ENCODE measurements at regions not wholly inside any gene's neighbourhood (a gene's known extent, or its start where the extent isn't known, plus 50 kb on each side); places are given as distances from the start of the nearest gene placed in this dataset.
"Not testable (repeated sequence)": the region's sequence is repeated elsewhere in the genome, so short reads cannot be mapped to it uniquely, and the experiment has no call there.

DNA sequence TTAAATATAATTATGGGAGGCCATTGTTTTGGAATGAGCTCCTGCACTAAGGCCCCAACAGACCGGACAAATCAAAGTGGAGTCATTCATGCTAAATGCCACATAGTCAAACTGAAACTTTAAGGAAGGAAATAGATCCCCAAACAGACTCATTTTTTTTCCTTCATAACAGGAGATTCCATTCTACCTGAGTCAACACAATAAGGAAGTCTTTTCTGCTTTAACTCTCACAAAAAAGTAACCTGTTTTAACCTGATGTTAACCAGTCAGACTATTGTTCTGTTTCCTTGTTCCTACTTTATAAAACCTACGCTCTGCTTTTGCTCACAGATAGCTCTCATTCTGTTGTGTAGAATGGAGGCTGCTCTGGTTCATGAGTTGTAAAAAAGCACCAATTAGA is 234.9 kb downstream of the YTHDC2 start:
- TF ChIP-seq, protein P1, sequence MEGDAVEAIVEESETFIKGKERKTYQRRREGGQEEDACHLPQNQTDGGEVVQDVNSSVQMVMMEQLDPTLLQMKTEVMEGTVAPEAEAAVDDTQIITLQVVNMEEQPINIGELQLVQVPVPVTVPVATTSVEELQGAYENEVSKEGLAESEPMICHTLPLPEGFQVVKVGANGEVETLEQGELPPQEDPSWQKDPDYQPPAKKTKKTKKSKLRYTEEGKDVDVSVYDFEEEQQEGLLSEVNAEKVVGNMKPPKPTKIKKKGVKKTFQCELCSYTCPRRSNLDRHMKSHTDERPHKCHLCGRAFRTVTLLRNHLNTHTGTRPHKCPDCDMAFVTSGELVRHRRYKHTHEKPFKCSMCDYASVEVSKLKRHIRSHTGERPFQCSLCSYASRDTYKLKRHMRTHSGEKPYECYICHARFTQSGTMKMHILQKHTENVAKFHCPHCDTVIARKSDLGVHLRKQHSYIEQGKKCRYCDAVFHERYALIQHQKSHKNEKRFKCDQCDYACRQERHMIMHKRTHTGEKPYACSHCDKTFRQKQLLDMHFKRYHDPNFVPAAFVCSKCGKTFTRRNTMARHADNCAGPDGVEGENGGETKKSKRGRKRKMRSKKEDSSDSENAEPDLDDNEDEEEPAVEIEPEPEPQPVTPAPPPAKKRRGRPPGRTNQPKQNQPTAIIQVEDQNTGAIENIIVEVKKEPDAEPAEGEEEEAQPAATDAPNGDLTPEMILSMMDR (IDR thresholded peaks at IDR 0.05; ENCODE audit: low read depth, low read length): no peak
- Histone ChIP-seq H3K27ac (no peak overlapping the region), H3K4me3 (no peak overlapping the region), H3K36me3 (no peaks in the 10 kb centered on the region), H3K27me3 (no peaks in the 10 kb centered on the region), H3K9me3 (ENCODE audit: low read depth) (no peaks in the 10 kb centered on the region), H3K4me1 (ENCODE audit: low read depth) (no peaks in the 10 kb centered on the region)
- DNase-seq (ENCODE audit: low read depth in 1 of 2, low spot score in 1 of 2): no peak

DNA sequence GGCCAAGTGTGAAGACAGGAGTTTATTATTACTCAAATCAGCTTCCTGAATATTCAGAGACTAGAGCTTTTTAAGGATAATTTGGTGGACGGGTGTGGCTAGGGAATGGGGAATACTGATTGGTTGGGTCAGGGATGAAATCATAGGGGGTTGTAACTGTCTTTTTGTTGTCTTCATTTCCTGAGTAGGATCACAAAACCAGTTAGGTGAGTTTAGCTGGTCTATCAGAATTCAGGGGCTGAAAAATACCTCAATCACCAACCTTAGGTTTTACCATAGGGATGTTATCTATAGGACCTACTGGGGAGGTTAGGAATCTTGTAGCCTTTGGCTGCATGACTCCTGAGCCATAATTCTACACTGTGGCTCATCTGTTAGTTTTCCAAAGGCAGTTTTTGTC is 235.8 kb downstream of the YTHDC2 start:
- Histone ChIP-seq H3K4me3 (no peak overlapping the region), H3K36me3 (no peaks in the 10 kb centered on the region), H3K9me3 (ENCODE audit: low read depth) (no peaks in the 10 kb centered on the region), H3K27me3 (no peaks in the 10 kb centered on the region), H3K4me1 (ENCODE audit: low read depth) (no peaks in the 10 kb centered on the region), H3K27ac (no peak overlapping the region)
- TF ChIP-seq, protein P1 (IDR thresholded peaks at IDR 0.05; ENCODE audit: low read depth, low read length): no peak
- DNase-seq (ENCODE audit: low read depth in 1 of 2, low spot score in 1 of 2): no peak

DNA sequence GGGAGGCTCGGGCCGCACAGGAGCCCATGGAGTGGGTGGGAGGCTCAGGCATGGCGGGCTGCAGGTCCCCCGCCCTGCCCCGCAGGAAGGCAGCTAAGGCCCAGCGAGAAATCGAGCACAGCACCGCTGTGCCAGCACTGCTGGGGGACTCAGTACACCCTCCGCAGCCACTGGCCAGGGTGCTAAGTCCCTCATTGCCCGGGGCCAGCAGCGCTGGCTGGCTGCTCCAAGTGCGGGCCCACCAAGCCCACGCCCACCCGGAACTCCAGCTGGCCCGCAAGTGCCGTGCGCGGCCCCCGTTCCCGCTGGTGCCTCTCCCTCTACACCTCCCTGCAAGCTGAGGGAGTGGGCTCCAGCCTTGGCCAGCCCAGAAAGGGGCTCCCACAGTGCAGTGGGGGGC is 239.7 kb downstream of the YTHDC2 start:
- not testable (repeated sequence) for H3K36me3 ChIP-seq; H3K4me1 ChIP-seq (ENCODE audit: low read depth); H3K27ac ChIP-seq; H3K27me3 ChIP-seq; DNase-seq (ENCODE audit: low read depth in 1 of 2, low spot score in 1 of 2); H3K9me3 ChIP-seq (ENCODE audit: low read depth); H3K4me3 ChIP-seq

DNA sequence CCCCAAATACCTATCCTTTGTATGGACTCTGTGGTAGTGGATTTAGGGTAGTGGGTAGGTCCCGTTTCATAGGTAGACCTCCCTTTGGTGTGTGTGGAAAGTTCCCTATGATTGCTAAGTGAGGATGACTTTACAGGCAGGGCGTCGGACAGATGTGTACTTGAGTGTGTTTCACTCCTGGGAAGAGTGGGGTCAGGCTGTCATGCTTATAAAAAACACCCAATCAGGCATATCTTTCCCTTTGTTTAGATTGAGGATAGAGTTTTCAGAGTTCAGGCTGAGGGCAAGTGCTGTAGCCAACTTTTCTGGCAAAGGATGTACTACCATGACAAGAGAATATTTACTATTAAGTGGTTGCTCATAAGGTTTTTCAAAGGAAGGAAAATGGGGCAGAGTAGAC is 242.0 kb downstream of the YTHDC2 start:
- no peaks in the 10 kb centered on the region for H3K4me1 ChIP-seq (ENCODE audit: low read depth)
- no peaks in the 10 kb centered on the region for H3K9me3 ChIP-seq (ENCODE audit: low read depth)
- H3K36me3 ChIP-seq: no peaks in the 10 kb centered on the region
- H3K27ac ChIP-seq: no peak overlapping the region
- DNase-seq (ENCODE audit: low read depth in 1 of 2, low spot score in 1 of 2): no peak
- H3K27me3 ChIP-seq: no peaks in the 10 kb centered on the region
- TF ChIP-seq, protein P1 (IDR thresholded peaks at IDR 0.05; ENCODE audit: low read depth, low read length): no peak
- no peak overlapping the region for H3K4me3 ChIP-seq

DNA sequence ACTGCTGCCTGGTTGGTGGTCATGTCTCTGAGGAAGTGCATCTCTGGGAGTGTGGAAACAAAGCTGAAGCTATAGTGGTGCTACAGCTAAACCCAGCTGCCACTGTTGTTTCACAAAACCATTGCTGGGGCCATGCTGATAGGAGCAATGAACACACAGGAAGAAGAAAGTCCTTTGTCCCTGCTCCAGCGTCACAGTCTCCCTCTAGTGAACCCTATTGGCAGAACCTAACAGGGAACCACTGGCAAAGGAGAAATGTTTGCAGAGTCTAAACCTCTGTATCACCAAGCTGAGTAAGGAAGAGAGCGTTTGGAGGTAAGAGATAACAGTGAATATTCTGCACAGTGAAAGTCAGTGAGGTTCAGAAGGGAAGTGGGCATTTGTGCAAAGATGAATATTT is 244.0 kb downstream of the YTHDC2 start:
- Histone ChIP-seq H3K27me3 (no peaks in the 10 kb centered on the region), H3K4me1 (ENCODE audit: low read depth) (no peaks in the 10 kb centered on the region)

DNA sequence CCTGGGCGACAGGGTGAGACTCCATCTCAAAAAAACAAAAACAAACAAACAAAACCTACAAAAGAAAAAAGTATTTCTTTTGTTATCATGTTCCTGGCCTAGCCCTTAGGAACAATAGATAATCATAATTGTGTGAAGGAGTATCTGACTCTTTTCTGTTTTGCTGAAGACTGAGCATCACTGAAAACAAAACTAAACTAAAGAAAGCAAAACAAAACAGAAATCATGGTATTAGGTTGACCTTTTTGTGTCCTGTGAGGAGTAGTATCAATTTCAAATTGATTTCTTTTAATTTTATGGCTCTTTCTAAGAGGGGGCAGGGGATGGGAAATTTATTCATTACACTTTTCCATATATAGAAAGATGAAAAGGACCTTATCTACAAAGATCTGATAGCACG is 246.0 kb downstream of the YTHDC2 start:
- Histone ChIP-seq H3K27me3 (no peaks in the 10 kb centered on the region), H3K36me3 (no peaks in the 10 kb centered on the region), H3K27ac (no peak overlapping the region), H3K4me1 (ENCODE audit: low read depth) (no peaks in the 10 kb centered on the region), H3K9me3 (ENCODE audit: low read depth) (no peaks in the 10 kb centered on the region), H3K4me3 (no peak overlapping the region)
- TF ChIP-seq, protein P1 (IDR thresholded peaks at IDR 0.05; ENCODE audit: low read depth, low read length): no peak
- DNase-seq (ENCODE audit: low read depth in 1 of 2, low spot score in 1 of 2): no peak

More for the DNA sequence above, 244.0 kb downstream of the YTHDC2 start:
- no peaks in the 10 kb centered on the region for H3K36me3 ChIP-seq
- DNase-seq (ENCODE audit: low read depth in 1 of 2, low spot score in 1 of 2): no peak
- no peaks in the 10 kb centered on the region for H3K9me3 ChIP-seq (ENCODE audit: low read depth)
- H3K27ac ChIP-seq: no peak overlapping the region
- H3K4me3 ChIP-seq: no peak overlapping the region
- TF ChIP-seq, protein P1 (IDR thresholded peaks at IDR 0.05; ENCODE audit: low read depth, low read length): no peak
